ENCODE measurements at regions not wholly inside any gene's neighbourhood (a gene's known extent, or its start where the extent isn't known, plus 50 kb on each side); places are given as distances from the start of the nearest gene placed in this dataset.

DNA sequence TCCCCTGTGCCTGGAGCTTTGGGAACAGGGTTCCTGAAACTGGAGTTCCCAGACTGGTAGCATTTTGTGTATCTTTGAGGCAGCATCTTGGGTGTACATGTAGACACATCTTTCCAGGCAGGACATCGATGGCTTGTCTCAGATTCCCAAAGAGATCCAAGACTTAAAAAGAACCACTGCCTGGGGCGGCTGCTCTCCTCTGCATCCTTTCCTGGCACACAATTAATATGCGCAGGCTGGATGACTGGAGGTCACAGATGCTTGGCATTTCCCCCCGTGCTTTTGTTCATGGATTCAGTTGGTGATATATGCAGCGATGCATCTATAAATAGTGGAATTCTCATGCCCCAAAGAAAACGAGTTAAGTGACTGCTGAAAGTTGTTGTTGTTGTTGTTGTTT, 80.5 kb downstream of the CLDN34 start:
- no peak for DNase-seq (ENCODE audit: low spot score)

DNA sequence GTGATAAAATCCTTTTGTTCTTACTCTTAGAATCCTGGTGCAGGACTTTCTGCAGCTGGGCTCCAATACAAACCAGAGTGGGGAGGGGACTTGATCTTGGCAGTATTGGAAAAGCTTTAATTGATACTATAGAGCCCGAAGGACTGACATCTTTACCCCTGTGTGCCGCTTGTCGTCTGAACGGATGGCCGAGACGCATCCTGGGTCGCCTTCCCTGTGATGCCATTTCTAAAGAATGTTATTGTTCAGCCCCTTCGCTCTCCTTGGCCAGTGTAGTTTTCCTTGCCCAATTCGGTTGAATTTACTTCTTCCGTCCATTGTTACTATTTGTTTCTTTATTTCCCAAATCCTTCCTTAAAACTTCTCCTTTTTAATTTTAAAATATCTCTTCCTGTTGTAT, 80.9 kb downstream of the CLDN34 start:
- no peak for DNase-seq (ENCODE audit: low spot score)

DNA sequence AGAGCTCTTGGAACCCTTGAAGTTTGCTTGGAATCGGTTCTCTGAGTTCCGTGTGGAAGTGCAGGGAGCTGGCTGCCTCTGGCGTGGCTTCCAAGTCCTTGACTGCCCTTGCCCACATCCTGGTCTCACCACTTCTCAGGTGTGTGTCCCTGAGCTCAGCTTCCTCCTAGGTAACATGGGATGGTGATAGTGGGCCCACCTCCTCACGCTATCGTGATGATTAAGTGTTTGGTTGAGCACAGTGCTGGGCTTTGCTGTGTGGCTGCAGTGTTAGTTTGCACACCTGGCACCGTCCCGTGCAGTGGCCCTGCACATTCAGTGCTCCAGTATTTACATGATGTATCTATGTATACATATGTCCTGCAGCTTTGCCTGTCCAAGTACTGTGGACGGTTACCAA, 81.5 kb downstream of the CLDN34 start:
- DNase-seq (ENCODE audit: low spot score) = no peak

DNA sequence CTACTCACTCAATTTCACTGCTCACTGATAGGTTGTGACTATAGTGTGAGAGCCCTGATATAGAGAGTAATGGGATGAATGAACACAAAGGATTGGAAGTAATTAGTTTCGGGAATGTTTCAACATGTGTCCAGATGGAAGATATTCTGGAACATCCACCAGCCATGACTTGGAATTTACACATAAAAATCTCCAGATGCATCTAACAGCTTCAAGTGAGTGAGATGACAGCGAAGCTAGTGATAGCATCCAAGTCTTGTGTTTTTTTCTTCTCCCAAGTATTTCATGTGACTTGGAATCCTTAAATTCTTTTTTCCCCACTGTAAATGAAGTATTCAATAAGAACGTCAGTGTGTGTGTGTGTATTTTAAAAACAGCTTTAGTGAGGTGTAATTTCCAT, 82.1 kb downstream of the CLDN34 start:
- DNase-seq (ENCODE audit: low spot score) = no peak

DNA sequence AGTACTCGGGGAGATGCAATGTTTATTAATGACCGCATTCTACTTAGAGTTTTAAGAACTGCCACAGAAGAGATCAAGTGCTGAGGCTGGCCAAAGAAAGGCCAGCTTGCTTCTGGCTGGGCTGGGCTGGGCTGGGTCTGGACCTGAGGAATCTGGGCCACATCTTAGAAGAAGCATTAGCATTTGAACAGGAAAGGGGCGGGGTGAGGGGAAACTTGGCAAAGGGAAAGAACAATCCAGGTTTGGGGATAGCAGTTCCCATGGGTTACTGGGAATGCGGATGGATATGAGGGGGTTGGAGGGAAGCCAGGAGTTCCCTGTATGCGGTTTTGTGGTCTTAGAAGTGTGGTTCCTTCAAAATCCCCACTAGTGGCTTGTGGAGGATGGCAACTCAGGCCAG, 83.3 kb downstream of the CLDN34 start:
- DNase-seq (ENCODE audit: low spot score) = no peak

DNA sequence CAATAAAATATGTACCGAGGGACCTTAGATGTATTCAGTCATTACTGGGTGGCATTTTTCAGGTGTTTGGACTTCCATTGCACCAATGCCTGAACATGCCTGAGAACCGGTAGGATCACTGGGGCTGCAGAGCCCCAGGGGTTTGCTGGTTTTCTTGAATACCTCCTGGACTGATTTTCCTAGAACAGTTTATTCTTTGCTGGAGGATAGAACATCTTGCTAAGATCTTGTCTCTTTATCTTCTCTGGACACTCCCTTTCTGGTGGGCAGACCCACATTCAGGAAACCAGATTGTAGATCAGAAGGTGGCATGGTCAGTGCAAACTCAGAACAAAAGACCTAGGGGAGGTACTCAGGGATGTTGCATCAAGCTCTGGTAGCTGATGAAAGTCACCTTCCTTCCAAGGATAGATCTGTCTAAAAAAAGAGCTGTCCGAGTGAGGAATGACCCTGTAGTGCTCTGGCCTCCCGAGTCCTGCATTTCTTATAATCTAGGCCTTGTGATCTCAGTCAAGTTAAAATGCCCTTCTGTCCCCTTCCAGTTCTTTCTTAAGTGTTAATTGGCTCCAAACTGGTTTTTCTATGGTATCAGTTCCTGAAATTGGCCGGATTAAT, 84.8 kb downstream of the CLDN34 start:
- DNase-seq (ENCODE audit: low spot score) = no peak

DNA sequence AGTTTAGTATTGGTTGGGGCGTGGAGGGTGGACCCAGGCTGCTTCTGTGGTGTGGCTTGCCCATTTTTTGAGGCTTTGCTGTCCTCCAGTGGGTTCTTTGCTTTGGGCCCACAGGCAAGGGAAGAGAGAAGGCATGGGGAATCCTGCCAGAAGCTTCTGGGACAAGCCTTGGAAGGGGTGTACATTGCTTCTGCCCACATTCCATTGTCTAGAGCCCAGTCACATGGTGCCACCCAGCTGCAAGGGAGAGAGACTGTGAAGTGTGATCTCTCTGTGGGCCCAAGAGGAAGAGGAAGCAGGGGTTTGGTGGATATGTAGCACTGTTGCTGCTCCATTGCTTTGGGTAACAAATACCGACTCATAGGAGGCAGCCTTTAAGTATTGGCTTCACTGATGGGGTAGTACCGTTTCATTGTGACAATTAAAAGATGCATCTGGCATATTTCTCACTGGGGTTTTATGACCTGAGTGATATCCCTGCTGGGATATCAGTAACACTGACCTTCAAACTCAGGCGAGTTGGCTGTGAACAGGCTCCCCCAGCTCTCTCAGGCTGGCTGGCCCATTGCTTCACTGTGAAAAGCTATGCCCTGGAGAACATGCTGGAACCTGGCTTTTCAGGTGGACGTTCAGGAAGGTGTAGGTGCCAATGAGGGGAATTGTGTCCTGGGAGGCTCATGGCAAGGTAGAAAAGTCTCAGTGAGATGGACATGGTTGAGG, 85.9 kb downstream of the CLDN34 start:
- no peak for DNase-seq (ENCODE audit: low spot score)

DNA sequence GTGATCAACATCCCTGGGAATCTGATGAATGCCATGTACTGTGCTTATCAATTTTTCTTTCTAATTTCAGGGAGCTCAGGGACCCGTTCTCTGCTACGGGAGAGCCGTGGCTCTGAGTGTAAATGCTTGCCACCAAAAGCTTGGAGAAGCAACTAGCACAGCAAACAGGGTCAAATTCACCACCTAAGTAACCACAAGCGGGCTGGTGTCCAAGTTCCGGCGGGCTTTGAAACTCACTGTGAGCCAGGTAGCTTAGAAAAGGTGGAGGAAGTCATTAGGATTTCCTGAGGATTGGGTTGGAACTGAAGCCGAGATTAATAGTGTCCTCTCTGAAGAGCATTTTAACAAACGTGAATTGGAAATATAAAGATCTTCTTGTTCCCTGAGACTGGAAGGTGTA, 87.2 kb downstream of the CLDN34 start:
- no peak for DNase-seq (ENCODE audit: low spot score)

DNA sequence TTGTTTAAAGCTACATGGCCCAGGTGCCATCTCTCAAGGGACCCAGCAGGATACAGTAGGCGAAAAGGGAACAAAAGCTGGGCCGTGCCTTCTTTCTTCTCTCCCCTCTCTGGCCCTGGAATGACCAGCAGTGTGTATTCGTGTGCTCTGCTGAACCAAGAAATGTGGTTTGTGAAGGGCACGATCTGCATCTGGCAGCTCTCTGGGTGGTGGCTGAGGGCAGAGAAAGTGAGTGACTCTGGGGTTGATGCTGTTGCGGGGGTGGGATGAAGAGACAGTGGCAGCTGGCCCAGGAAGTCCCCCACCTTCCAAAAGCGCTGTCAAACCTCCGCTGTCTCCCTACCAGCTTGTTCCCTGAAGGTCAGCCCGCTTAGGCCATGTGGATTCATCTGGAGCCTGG, 88.3 kb downstream of the CLDN34 start:
- no peak for DNase-seq (ENCODE audit: low spot score)

DNA sequence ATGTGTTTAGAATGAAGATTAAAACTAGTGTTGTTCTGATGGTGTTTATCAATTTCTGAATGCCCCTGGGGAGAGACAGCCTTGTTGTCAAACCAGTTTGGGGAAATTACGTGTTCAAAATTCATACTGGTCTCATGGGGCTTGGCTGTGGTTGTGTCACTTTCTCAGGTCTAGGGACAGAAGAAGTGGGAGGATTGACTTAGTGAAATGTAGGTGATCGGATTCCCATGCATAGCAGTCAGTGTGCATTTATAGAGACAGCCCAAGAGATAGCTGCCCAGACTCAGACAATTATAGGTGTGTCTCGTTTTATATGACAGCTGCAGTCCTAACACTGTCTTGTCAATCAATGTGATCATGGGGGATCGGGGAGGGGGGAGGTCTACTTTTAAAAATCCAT, 94.4 kb upstream of the CLCN4 start:
- no peak for DNase-seq (ENCODE audit: low spot score)

DNA sequence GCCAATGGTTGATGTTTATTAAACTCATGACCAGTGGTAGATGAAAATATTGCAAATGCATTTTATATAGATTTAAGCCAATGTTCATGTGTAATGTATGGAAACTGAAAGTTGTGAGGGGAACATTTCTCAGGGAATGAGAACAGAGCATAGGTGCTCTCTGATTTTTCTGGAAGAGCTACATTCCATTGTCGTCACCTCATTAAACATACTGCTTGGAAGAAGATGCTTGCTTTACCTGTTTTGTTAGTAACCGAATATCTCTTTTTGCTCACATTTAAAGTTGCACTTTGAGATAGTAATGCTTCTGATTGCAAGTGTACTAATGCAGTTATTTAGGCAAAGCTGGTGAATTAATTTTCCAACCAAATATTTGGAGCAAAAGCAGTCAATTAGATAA, 93.8 kb upstream of the CLCN4 start:
- DNase-seq (ENCODE audit: low spot score) = no peak

DNA sequence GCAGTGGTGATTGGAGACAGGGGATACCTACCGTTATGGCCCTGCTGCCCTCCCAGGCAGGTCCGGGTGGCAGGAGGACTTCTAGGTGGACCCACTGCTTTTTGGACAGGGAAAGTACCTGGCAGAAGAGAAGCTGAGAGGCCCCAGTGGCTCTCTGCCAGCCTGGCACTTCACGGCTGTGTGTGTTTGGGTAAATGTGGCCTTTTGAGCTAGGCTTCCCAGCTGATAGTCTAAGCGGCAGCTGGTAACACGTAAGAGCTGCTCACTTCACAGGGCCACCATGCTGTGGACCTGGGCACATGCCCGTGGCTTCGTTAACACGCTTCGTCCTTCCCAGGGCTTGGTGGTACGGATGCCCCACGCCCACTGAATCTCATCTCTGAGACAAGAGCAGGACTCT, 92.0 kb upstream of the CLCN4 start:
- no peak for DNase-seq (ENCODE audit: low spot score)

DNA sequence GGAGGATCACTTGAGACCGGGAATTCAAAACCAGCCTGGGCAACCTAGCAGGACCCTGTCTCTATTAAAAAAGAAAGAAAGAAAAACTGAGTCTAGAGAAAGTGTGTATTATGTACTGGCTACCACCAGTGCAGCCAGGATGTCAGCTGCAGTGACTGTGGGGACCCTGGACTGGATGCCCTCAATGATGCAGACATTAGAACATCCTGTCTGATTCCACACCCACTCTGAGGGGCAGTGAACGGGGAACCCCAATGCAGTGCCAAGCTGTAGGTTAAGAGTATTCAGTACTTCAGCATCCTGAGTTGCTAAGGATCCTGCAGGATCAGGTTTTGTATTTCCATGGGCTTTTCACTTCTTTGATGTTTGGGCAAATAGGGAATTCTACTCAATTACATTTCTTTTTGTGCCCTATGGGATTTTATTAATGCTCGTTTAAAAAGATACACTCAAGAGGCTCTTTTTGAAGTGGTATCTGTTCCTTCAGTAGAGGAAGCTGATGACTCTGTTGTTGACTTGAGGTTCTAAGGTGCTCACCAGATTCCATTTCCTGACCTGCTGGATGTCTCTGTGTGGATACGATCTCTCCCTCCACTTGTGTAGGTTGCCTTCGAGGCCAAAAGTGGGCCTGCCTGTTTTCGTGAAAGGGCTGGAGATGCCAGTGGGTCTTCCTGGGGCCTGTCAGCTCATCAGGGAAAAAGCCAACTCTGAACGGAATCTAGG, 85.9 kb upstream of the CLCN4 start:
- DNase-seq (ENCODE audit: low spot score) = no peak

DNA sequence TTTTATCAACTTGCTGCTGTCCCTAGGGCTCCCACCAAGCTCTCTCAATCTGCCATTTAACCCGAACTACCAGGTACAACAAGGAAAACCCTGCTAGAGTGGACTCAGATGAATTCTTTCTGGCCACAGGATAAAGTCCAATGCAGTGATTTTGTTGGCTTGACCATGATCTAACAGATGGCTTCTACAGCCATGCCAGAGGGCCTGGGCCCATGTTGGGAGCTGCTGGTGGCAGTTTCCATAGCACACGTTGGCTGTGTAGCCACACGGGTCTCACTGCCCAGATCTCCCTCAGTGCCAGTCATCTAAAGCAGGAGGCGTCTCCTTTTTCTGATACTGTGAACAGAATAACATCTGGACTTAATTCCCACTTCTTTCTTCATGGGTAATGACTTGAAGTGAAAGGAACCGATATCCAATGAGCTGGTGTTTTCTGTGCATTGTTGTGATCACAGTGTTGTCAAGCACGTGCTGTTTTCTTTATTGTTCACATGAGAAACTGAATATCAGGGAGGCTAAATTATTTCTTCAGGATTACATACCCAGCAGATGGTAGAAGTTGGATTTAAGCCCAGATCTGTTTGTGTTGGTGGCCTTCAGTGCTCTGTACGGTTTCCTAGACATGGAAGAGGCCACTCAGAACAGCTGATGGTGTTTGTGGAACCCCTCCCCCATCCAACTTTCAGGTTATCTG, 85.2 kb upstream of the CLCN4 start:
- peak; percentile 34 for DNase-seq (ENCODE audit: low spot score)

DNA sequence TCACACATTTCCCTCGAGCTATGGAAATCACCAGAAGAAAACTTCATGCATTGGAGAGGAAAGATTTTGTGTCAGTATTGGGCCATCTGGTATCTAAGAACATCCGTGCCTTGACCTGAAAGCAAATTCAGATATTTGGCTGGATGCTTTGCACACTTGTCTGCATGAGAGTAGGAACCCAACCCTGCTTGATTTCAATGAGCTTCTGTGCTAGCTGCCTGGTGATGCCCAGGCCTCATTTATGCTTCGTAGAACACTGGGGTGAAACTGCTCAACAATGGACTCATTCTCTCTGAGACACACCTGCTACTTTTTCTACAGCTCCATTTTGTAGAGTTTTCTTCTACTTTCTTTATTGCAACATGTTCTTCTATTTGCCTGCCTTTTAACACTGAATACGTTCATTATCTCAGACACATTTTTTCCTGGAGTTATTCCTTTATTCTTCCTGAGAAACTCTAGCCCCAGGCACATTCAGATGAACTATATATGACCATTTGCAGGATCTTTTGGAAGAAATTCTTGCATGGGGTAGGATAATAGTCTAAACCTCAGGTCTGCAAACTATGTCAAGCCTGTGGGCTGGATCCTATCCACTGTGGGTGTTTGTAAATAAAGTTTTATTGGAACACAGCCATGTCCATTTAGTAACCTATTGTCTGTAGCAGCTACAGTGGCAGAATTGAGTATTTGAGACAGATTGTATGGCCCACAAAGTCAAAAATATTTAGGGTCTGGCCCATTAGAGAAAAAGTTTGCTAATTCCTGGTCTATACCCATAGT, 83.8 kb upstream of the CLCN4 start:
- DNase-seq (ENCODE audit: low spot score) = no peak

DNA sequence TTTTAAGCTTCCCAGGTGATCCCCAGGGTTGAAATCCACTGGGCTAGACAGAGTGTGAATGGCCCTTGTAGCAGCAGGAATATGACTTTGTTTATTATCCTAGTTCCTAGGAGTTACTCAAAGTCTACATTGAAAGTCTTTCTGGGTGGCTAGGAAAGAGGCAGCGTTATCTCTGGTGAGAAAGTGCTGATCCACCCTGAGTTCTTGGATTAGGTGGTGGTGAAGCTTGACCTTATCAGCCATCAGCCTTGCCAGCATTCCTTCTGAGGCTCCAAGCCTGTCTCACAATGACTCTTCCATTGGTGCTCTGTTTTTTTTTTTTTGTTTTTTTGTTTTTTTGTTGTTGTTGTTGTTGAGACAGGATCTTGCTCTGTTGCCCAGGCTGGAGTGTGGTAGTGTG, 83.1 kb upstream of the CLCN4 start:
- DNase-seq (ENCODE audit: low spot score) = no peak

DNA sequence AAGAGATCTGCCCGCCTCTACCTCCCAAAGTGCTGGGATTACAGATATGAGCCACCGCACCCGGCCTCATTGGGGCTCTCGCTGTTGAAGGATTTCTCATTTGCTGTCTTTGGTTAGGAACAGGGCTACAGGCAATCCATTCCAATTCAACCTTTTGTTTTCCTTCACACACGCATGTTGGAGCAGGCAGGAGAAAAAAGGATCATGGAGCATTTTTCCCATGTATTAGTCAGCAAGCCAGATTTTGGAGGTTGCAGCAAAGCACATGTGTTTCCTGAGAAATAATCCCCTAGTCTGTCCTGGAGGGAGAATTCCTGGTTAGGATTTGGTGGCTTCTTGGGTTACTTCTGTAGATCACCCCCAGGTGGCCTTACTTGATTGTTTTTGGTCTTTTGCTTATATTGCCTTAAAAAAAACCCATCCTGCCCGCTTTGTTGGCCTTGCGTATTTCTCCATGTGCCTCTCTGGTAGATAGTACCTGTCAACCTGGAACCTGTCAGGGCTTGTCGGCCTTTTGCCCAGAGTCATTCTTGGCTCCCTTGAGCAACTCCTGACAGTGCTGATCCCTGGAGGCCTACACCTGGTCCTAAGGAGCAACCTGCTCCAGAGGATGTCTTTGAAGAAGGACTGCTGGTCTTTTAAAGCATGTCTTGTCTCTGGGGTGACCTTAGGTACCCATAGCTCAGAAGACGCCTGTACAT, 82.4 kb upstream of the CLCN4 start:
- no peak for DNase-seq (ENCODE audit: low spot score)

DNA sequence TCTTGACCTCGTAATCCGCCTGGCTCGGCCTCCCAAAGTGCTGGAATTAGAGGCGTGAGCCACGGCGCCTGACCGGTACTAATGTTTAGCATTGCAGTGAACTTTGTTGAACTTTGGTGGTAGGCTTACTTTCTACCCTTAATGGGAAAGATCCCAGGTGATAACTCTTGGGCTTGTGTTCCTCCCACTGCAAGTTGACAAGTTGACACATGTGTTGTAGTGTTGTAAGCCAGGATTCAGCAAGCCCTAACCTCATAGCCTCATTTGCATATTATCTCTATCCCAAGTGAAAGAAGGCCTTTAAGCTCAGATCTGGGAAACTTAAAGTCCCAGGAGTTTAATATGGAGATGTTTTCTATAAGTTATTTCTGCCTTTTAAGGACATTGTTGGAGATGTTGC, 80.0 kb upstream of the CLCN4 start:
- no peak for DNase-seq (ENCODE audit: low spot score)

DNA sequence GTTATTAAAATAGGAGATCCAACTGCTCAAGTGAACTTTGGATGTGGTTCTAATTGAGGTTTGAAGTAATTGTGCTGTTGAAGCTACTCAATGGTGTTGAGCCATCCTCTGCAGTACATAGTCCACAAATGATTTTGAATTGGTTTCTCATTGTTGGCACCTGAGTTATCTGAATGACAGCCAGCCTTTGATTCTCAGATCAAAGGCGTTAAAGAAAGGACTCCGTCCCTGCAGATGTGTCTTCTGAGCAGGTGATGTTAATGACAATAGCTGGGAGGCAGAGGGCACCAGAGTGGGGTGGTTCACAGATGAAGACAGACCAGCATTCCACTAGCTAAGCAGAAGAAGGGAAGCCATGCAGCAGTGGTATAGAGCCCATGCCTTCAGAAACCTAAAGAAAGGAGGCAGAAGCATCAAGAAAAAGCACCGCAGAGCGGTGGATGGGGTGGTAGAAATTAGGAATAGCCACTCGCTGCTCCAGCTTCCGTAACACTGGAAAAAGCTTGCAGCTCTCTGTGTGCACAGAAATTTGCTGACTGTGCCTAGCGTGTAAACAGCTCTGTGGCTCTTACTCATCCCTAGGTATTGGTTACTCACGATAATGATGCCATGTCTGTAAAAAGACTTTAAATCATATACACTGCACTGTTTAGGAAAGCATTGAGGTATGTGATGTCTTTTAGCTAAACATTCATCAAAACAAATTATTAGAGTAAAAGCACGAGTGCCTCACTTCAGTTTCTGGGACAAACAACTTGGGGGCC, 79.2 kb upstream of the CLCN4 start:
- no peak for DNase-seq (ENCODE audit: low spot score)

DNA sequence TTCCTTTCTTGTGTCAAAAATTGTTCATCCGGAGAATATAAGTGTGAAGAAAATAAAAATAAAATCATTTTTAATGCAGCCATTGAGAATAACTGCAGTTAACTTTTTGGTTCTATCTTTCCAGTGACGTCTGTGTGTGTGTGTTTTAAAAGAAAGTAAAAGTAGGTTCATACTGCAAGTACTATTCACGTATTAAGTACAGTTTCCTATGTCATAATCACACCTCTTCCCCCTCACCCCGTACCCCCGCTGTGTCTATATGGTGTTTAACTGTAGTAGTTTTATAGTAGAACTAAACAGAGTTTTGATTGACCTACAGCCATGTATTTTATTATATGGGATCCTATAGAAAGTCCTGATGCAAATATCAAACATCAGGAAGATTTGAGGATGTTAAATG, 78.5 kb upstream of the CLCN4 start:
- DNase-seq (ENCODE audit: low spot score) = no peak

DNA sequence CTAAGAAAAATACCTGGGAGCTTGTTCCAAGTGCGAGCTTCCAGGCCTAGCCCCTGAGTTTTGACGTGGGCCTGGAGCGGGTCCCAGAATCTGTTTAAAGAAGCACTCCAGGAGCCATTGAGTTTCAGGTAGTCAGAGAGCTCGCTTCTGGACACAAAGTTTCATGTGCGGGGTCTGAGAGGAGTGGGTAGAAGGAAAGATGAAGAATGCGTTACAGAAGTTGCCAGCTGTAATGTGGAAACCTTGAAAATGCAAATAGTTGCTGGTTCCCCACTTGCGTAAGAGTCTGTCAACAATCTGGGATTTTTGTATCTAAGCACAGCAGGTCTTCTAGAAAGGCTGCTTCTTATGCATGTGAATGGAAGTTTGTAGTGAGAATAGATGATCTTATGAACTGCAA, 77.5 kb upstream of the CLCN4 start:
- DNase-seq (ENCODE audit: low spot score) = no peak
